ENCODE measurements at regions not wholly inside any gene's neighbourhood (a gene's known extent, or its start where the extent isn't known, plus 50 kb on each side); places are given as distances from the start of the nearest gene placed in this dataset.
"Not testable (repeated sequence)": the region's sequence is repeated elsewhere in the genome, so short reads cannot be mapped to it uniquely, and the experiment has no call there.

- H3K9me3 ChIP-seq (ENCODE audit: control insufficient read depth in 4 of 4, low read length in 3 of 4); H3K27me3 ChIP-seq (ENCODE audit: control insufficient read depth in 4 of 4, insufficient read depth in 4 of 4, low read length in 3 of 4); H3K4me1 ChIP-seq (ENCODE audit: control insufficient read depth in 4 of 4, insufficient read depth in 4 of 4, low read length in 3 of 4); H3K4me3 ChIP-seq (ENCODE audit: low read depth in 1 of 3, low read length in 3 of 3); H3K27ac ChIP-seq (ENCODE audit: low read depth in 1 of 2, low read length in 2 of 2); DNase-seq (ENCODE audit: low spot score); H3K9ac ChIP-seq (ENCODE audit: low read depth in 1 of 2, low read length in 2 of 2); H3K36me3 ChIP-seq (ENCODE audit: control insufficient read depth in 4 of 4, insufficient read depth in 3 of 4, low read depth in 1 of 4, low read length in 3 of 4): not testable (repeated sequence)
- WGBS = 58% methylated on average over 5 of the region's 5 CpGs
Measured at GRCh38 chr4:44964086-44964485, 237.7 kb upstream of the GNPDA2 start.

DNA sequence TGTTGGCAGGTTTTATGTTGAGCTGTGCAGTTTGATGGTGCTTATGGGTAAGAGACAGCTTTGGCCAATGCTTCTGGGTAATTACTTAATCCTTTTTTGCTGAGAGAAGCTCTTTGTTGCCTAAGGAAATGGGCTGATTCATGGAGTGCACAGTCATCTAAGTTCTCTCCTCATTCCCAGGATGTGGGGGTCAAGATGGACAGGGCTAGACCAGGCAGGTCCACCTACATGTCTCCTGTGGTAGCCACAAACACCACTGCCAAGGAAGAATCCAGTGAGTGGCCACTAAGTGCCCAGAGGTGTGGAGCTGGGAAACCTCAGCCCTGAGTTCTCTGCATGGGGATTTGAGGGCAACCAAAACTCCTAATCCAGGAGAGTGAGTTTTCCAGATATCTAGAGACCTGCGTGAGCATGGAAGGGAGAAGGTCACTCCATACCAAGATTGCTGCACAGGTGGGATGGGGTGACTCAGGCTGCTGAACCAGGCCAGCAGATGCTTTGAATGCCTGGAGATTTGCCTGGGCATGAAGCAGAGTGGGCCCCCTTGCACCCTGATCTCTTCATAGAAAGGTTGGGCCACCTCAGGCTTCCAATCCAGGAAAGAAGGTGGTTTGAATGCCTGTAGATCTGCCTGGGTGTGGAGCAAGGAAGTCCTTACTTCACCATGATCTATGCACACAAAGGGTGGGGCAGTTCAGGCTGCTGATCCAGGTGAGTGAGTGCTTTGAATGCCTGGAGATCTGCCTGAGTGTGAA is 234.8 kb upstream of the GNPDA2 start:
- no peaks in the 10 kb centered on the region for H3K36me3 ChIP-seq (ENCODE audit: control insufficient read depth in 4 of 4, insufficient read depth in 3 of 4, low read depth in 1 of 4, low read length in 3 of 4)
- H3K4me3 ChIP-seq (ENCODE audit: low read depth in 1 of 3, low read length in 3 of 3) = no peak overlapping the region
- no peak overlapping the region for H3K27ac ChIP-seq (ENCODE audit: low read depth in 1 of 2, low read length in 2 of 2)
- no peak for DNase-seq (ENCODE audit: low spot score)
- H3K4me1 ChIP-seq (ENCODE audit: control insufficient read depth in 4 of 4, insufficient read depth in 4 of 4, low read length in 3 of 4) = no peaks in the 10 kb centered on the region
- no peak overlapping the region for H3K9ac ChIP-seq (ENCODE audit: low read depth in 1 of 2, low read length in 2 of 2)
- 71% methylated on average over 1 of the region's 1 CpG for WGBS
- H3K27me3 ChIP-seq (ENCODE audit: control insufficient read depth in 4 of 4, insufficient read depth in 4 of 4, low read length in 3 of 4) = no peaks in the 10 kb centered on the region
- H3K9me3 ChIP-seq (ENCODE audit: control insufficient read depth in 4 of 4, low read length in 3 of 4) = peaks cover 0 to 8% (median 6%) of the 10 kb centered on the region in 4 donors
- no peak for TF ChIP-seq RXRA (IDR thresholded peaks at IDR 0.05)
- no peak for TF ChIP-seq FOXA1 (IDR thresholded peaks at IDR 0.05)
- no peak for TF ChIP-seq EGR1 (IDR thresholded peaks at IDR 0.05; ENCODE audit: low read depth in 2 of 2)
- no peak for TF ChIP-seq HNF4G (IDR thresholded peaks at IDR 0.05)
- TF ChIP-seq, protein P1, sequence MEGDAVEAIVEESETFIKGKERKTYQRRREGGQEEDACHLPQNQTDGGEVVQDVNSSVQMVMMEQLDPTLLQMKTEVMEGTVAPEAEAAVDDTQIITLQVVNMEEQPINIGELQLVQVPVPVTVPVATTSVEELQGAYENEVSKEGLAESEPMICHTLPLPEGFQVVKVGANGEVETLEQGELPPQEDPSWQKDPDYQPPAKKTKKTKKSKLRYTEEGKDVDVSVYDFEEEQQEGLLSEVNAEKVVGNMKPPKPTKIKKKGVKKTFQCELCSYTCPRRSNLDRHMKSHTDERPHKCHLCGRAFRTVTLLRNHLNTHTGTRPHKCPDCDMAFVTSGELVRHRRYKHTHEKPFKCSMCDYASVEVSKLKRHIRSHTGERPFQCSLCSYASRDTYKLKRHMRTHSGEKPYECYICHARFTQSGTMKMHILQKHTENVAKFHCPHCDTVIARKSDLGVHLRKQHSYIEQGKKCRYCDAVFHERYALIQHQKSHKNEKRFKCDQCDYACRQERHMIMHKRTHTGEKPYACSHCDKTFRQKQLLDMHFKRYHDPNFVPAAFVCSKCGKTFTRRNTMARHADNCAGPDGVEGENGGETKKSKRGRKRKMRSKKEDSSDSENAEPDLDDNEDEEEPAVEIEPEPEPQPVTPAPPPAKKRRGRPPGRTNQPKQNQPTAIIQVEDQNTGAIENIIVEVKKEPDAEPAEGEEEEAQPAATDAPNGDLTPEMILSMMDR (IDR thresholded peaks at IDR 0.05; ENCODE audit: low read depth, low read length, missing input control) = no peak
- TF ChIP-seq, protein P2, sequence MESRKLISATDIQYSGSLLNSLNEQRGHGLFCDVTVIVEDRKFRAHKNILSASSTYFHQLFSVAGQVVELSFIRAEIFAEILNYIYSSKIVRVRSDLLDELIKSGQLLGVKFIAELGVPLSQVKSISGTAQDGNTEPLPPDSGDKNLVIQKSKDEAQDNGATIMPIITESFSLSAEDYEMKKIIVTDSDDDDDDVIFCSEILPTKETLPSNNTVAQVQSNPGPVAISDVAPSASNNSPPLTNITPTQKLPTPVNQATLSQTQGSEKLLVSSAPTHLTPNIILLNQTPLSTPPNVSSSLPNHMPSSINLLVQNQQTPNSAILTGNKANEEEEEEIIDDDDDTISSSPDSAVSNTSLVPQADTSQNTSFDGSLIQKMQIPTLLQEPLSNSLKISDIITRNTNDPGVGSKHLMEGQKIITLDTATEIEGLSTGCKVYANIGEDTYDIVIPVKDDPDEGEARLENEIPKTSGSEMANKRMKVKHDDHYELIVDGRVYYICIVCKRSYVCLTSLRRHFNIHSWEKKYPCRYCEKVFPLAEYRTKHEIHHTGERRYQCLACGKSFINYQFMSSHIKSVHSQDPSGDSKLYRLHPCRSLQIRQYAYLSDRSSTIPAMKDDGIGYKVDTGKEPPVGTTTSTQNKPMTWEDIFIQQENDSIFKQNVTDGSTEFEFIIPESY (IDR thresholded peaks at IDR 0.05) = no peak
- TF ChIP-seq MAX (IDR thresholded peaks at IDR 0.05) = no peak
- no peak for TF ChIP-seq GABPA (IDR thresholded peaks at IDR 0.05 in 1 of 2, conservative IDR thresholded peaks at IDR 0.05 in 1 of 2)
- no peak for TF ChIP-seq SP1 (IDR thresholded peaks at IDR 0.05)
- TF ChIP-seq YY1 (IDR thresholded peaks at IDR 0.05) = no peak
- TF ChIP-seq NR2F2 (IDR thresholded peaks at IDR 0.05) = no peak
- no peak for TF ChIP-seq ATF3 (IDR thresholded peaks at IDR 0.05)
- TF ChIP-seq, protein P3, sequence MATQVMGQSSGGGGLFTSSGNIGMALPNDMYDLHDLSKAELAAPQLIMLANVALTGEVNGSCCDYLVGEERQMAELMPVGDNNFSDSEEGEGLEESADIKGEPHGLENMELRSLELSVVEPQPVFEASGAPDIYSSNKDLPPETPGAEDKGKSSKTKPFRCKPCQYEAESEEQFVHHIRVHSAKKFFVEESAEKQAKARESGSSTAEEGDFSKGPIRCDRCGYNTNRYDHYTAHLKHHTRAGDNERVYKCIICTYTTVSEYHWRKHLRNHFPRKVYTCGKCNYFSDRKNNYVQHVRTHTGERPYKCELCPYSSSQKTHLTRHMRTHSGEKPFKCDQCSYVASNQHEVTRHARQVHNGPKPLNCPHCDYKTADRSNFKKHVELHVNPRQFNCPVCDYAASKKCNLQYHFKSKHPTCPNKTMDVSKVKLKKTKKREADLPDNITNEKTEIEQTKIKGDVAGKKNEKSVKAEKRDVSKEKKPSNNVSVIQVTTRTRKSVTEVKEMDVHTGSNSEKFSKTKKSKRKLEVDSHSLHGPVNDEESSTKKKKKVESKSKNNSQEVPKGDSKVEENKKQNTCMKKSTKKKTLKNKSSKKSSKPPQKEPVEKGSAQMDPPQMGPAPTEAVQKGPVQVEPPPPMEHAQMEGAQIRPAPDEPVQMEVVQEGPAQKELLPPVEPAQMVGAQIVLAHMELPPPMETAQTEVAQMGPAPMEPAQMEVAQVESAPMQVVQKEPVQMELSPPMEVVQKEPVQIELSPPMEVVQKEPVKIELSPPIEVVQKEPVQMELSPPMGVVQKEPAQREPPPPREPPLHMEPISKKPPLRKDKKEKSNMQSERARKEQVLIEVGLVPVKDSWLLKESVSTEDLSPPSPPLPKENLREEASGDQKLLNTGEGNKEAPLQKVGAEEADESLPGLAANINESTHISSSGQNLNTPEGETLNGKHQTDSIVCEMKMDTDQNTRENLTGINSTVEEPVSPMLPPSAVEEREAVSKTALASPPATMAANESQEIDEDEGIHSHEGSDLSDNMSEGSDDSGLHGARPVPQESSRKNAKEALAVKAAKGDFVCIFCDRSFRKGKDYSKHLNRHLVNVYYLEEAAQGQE (IDR thresholded peaks at IDR 0.05) = no peak
- no peak for TF ChIP-seq FOXA2 (IDR thresholded peaks at IDR 0.05)
- TF ChIP-seq JUND (IDR thresholded peaks at IDR 0.05) = no peak
- TF ChIP-seq HNF4A (conservative IDR thresholded peaks at IDR 0.05) = no peak
- no peak for TF ChIP-seq RAD21 (IDR thresholded peaks at IDR 0.05)
- TF ChIP-seq TAF1 (conservative IDR thresholded peaks at IDR 0.05) = no peak

All from liver (tissue), 8 donors.